ENCODE measurements at regions not wholly inside any gene's neighbourhood (a gene's known extent, or its start where the extent isn't known, plus 50 kb on each side); places are given as distances from the start of the nearest gene placed in this dataset.

DNA sequence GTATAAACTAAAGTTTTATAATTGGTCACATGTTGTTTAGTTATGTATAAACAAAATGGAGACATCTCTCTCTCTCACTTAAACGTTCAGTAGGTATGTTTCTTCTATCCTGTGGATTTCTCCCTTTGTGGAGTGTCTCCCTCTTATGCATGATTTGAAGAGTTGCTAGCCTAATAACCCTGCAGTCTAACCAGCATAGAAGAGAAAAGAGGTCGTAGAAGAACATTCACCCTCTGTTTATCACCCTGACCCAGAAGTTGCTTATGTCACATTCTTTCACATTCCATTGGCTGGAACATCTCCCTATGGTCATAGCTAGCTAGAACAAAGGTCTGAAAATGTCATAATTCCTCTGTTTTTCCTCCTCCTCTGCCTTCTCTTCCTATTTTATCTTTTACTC lies 176.8 kb upstream of the PCDH20 start:
- TF ChIP-seq, protein P1, sequence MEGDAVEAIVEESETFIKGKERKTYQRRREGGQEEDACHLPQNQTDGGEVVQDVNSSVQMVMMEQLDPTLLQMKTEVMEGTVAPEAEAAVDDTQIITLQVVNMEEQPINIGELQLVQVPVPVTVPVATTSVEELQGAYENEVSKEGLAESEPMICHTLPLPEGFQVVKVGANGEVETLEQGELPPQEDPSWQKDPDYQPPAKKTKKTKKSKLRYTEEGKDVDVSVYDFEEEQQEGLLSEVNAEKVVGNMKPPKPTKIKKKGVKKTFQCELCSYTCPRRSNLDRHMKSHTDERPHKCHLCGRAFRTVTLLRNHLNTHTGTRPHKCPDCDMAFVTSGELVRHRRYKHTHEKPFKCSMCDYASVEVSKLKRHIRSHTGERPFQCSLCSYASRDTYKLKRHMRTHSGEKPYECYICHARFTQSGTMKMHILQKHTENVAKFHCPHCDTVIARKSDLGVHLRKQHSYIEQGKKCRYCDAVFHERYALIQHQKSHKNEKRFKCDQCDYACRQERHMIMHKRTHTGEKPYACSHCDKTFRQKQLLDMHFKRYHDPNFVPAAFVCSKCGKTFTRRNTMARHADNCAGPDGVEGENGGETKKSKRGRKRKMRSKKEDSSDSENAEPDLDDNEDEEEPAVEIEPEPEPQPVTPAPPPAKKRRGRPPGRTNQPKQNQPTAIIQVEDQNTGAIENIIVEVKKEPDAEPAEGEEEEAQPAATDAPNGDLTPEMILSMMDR (IDR thresholded peaks at IDR 0.05), result no peak

DNA sequence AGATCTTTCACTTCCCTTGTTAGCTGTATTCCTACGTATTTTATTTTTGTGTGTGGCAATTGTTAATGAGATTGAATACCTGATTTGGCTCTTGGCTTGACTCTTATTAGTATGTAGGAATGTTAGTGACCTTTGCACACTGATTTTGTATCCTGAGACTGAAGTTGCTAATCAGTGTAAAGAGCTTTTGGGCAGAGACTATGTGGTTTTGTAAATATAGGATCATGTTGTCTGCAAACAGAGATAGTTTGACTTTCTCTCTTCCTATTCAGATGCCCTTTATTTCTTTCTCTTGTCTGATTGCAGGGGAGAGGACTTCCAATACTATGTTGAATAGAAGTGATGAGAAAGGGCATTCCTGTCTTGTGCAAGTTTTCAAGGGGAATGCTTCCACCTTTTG lies 160.3 kb upstream of the PCDH20 start:
- TF ChIP-seq, protein P1 (IDR thresholded peaks at IDR 0.05), result no peak

DNA sequence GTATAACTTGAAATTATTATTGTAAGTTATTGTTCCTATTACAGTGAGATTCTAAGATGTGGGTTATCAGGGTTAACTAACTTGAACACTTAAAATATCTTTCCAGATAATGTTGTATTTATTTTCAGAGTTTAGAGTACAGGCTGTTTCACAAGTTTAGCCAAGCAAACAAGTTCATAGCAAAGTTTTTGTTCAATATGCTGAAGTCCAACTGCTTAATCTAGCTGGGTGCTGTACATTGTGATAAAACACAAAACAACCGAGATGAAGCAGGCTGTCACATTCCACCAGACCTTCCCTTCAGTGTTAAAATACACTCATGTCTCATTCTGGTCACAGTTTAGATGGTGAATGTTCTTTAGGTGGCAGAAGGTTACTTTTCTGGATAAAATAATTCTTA lies 148.0 kb upstream of the PCDH20 start:
- TF ChIP-seq, protein P1 (IDR thresholded peaks at IDR 0.05), result no peak

DNA sequence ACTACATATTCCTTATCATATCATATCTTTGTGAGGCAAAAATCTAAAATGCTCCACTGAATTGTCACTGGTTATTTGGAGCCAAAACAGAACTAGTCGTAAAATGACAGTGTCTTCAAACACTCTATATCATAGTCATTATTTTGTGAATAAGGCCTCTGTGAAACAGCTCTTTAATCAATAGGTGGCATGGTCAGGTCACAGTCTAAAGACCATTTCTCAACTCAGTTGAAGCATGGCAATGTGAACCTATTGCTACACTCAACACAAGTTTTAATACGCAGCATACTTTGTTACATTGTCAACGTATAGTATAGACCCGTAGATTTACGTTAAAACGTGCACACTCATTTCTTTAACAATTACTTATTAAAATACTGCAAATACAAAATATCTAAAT lies 131.3 kb upstream of the PCDH20 start:
- TF ChIP-seq, protein P1 (IDR thresholded peaks at IDR 0.05), result no peak

DNA sequence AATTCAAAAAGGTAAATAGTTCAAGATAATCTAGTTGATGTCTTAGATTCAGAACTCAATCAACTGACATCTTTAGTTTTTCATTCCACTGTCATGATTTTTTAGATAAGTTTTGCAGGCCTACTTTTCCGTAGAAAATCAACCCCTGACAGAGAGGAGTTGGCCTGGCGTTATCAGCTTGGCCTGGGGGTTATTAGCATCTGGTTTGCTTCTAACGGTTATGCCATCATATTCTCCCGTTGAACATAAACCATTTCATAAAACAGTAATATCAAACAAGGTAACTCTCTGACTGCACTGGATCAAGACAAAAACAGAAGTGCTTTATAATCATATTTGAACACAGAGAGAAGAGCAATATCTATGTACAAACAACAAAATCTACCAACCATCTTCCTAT lies 130.8 kb upstream of the PCDH20 start:
- TF ChIP-seq, protein P1 (IDR thresholded peaks at IDR 0.05), result no peak

DNA sequence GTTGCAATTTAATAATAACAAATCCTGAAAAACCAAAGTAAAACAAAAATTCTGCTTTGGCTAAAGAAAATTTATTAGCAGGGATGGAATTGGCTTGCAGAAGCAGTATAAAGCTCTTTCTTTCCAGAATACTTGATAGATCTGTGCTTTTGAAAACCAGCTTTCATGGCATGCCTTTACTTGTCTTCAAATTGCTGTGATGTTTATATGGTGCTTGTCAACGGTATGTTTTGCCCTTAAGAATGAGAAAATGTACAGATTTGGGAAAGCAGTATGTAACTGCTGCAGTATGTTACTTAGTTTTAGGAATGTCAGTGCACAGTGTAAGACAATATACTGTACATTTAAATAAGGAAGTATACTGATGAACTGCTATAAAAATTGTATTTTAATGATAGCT lies 120.8 kb upstream of the PCDH20 start:
- TF ChIP-seq, protein P1 (IDR thresholded peaks at IDR 0.05), result no peak

DNA sequence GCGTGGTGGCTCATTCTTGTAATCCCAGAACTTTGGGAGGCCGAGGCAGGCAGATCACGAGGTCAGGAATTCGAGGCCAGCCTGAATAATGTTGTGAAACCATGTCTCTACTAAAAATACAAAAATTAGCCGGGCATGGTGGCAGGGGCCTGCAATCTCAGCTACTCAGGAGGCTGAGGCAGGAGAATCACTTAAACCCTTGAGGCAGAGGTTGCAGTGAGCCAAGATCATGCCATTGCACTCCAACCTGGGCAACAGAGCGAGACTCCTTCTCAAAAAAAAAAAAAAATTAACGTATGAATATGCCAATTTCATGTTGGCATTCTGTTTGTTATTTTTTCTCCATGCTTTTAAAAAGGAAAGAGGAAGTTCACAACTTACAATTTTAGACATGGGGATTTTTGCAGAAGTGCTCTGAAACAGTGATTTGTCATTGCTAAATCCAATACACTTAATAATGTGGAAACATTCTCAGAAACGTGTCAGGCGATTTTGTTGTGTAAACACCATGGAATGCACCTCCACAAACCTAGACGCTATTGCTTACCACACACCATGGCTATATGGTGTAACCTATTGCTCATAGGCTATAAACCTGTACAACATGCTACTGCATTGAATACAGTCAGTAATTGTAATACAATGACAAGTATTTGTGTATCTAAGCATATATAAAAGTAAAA lies 115.9 kb upstream of the PCDH20 start:
- TF ChIP-seq, protein P1 (IDR thresholded peaks at IDR 0.05), result no peak

DNA sequence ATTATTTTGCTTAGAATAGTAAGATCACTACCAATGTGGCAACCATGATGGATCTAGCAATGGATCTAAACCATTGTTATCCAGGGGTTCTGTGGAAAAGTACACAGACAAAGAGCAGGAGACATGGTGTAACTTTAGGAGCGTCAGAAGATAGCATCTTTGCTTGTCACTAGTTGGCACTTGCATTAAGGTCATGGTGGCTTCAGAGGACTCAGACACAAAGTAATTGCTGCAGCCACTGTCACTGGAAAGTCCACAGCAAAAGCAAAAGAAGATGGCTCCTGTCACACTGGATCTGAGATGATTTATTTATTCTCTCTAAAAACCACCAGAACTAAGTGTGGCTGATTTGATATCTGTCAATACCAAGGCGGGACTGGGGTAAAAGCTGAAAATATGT lies 93.3 kb upstream of the PCDH20 start:
- TF ChIP-seq, protein P1 (IDR thresholded peaks at IDR 0.05), result no peak

All from LNCAP (cell line).